NCI-H1105 (cell line): ENCODE measurements at regions not wholly inside any gene's neighbourhood (a gene's known extent, or its start where the extent isn't known, plus 50 kb on each side); places are given as distances from the start of the nearest gene placed in this dataset.
"Not testable (repeated sequence)": the region's sequence is repeated elsewhere in the genome, so short reads cannot be mapped to it uniquely, and the experiment has no call there.

ENCODE experiments used
- DNase-seq: peaks from one replicate; lab custom pipeline; 2025; lab: John Stamatoyannopoulos, UW

DNA sequence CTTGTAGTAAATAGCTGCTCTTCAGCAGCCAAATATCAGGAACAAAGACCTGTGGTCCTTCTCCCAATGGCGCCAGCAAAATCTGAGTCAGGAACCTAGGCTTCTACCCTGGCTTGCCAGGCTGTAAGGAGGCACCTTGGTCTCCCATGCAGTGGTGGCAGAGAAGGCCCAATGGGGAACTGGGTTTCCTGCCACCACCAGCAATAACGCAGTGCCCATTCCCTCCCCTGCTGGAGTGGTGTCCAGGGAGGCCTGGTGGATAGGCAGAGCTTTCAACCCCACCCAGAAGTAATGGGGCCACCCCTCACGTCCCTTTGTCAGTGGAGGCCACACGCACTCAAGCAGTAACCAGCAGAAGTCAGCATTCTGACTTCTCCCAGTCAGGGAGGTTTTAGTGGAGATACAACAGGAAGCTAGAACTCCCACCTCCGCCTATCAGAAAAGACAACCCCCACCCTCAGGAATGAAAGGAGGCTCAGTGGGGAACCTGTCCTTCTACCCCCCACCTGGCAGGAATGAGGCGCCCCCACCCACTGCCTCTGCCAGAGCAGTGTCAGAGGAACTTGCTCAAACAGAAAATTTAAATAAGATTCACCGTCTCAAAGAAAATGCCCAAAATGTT, 132.4 kb downstream of the COPS8 start:
- DNase-seq: no peak

DNA sequence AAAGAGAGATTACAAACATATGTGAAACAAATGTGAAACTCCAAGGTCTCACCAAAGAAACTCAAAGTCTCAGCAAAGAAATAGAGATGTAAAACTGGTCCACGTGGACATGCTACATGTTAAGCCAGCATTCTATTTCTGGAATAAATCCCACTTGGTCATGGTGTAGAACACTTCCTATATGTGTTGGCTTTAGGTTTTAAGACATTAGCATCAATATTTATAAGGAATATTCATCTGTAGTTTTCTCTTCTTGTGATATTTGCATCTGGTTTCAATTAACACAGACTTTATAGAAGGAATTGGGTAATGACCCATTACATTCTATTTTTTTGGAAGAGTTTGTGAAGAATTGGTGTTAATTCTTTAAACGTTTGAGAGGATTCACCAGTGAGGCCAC, 133.1 kb downstream of the COPS8 start:
- DNase-seq: no peak

DNA sequence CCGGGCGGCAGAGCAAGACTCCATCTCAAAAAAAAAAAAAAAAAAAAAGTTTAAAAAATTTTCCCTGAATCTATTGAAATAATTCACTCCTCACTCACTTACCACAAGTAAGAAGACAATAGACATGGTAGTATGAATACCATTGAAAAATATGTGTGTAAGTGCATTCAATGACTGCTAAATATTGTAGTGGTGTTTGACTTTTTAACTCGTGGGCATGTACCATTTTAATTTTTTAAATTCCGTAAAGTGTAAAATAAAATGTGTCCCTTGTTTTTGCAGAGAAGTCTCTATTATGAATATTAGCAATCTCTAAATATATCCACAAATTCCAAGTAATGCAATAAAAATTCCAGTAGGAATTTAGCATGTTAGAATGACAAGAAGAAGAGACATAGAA, 134.1 kb downstream of the COPS8 start:
- DNase-seq: no peak

DNA sequence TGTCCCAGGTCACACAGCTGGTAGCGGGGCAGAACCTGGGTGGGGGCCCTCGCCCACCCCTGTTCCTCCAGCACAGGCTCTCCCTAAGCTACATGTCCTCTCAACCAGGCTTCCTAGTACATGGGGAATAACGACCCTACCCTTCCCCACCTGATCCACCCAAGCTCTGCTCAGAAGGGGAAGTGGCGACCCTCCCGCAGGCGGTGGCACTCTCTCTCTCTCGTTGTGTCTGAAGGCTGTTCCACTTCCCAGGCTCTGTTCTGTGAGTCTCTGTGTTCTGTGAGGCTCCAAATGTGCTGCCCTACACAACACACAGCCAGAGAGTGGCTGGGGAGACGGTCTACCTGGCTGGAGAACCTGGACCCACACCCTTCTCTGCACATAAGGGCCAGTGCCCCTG, 135.8 kb downstream of the COPS8 start:
- DNase-seq: no peak

DNA sequence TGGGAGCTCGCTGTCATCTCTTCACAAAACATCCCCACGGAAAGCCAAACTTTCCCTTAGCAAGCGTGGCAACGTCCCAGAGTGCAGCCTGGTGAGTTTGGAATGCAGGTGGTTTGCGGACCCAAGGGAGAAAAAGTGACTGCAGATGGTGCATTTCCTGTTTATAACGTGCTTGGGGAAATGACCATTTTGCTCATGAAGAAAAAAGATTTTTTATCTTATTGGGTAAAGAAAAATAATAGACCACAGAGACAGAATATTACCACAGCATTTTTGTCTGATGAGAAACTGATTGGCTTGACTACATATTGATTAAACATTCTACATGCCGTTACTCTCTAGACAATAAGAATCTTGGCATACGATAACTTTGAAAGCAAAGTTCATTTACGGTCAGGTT, 136.5 kb downstream of the COPS8 start:
- DNase-seq: no peak

DNA sequence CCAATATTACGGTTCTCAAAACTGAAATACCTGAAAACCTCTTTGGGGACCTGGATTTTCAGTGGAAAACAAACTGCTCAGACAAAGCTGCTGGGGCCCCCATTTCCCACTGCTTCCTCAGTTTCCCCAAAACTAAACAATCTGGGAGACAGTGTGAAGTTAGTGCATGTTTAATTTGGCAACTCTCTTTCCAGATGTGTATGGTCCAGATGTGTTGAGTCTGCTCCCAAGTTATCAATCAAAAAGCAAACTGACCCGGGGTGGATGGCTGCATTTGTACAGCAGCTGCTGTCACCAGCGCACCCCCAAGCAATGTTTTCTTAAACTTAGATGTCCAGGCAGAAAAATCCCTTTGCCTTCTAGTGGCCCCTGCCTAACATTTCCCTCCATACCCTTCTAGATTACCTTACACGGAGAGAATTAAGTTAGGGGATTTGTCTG, 136.9 kb downstream of the COPS8 start:
- no peak for DNase-seq

DNA sequence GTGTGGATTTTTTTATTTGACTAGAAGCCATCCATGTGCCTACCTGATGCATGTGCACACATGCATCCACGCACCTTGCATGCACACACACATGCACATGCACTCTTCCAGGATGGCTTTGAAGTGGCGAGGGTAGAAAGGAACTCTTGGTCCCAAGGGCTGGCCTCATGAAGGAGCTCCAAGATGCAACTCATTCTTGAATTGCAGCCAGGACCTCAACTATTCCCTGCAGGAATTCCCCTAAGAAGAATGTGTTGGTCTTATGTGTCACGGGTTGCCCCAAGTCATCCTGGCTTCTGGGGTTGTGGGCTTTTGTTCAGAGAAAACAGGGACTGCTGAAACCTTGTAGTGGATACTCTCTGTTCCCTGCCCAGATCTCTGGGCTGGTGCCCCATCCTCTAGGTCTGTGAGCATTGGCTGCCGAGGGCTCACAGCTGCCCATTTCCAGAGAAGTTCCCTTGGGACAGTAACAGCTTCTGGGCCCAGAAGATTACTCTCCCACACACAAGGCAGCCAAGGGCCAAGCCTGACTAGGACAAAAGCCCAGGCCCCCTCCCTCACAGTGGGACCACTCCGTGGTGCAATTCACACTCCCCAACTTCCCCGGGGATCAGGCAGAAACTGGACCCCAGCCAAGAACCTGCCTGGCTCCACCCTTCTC, 137.6 kb downstream of the COPS8 start:
- no peak for DNase-seq

DNA sequence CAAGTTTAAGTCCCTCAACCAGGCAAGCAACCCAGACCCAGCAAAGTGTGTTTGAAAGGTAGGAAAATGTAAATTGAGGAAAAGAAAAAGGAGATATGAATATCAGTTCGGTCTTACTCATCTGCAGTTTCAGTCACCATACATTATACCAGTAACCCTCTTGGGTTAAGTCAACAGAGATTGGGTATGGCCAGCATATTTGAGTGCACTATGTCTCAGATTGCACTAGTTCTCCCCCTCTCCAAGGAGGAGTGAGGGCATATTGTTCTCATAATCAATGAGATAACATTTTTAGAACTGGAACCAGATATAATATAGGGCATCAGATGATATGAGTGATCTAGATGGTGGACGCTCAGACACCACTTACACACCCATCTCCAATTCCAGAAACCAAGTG, 141.5 kb downstream of the COPS8 start:
- DNase-seq: no peak

DNA sequence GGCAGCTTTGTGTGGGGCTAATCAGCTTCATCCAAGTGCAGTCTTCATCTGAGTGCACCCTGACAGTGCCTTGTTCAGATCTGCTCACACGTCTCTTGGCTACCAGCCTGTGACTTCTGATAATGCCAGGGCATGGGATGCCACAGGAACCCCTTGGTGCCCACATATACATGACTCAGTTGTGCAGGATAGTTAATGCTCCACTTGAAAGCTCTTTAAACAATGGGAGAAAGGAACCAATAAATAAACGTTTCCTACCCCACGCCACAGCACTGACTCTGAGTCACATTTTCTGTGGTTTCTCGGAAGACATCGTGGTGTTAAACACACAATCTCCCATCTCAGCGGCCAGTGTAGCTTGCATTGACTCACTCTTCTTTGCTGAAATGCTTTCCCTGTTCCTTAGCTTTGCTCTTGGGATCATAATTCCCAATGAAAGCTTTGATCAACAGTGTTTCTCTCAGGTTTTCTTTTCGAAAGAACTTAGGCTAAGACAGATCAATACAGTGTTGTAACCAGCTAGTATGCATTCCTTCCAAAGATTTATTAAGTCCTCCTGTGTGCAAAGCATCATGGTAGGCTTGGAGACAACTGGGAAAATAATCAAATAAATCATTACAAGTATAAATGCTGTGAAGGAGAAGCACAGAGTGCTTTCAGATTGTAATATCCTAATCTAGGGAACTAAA, 142.0 kb downstream of the COPS8 start:
- no peak for DNase-seq

DNA sequence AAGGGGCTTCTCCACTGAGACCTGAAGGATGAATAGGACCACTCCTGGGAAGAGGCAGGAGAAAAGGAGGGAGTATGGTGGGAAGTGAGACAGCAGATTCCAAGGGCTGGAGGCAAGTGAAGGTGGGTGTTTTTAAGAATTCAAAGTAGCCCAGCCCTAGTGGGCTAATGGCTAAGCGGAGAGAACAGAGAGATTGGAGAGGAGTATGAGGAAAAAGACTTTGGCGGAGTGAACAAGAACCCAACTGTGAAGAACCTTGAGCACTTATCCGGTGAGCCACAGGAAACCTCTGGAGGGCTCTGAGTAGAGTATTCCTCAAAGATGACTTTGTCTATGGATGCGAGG, 142.6 kb downstream of the COPS8 start:
- DNase-seq: no peak

DNA sequence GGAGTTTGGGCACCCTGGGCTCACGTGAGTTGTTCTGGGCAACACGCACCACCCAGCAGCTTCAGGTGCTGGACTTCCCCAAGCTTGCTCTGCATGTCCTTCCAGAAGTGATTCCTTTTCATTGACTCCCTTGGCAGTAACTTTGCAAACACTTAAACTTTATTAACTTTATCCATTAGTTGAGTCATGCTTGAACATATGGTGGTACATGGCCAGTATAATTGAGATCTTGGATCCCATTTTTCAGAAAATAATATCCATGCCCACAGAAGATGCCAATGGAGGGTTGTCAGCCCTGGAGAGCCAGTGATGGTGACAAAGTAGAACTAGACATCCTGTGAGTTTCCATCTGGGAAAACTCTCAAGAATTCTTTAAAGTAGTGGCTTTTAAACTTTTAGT, 144.2 kb downstream of the COPS8 start:
- DNase-seq: no peak

DNA sequence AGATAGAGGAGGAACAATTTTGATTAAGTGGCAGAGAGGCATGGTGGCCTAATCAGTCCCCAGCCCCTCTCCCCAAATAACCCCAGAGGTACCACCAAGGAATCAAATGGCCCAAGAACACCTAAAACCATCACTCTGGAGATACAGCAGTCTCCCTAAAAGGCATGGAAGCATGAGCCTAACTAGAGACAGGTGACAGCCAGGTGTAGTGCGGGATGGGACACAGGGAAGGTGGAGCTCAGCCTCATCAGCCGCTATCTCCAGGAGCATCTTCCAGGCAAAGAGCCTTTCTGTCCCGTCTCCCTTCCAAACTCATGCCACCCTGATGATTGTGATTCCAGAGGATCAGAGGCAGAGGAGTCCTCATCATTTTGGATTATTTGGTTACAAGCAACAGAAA, 144.7 kb downstream of the COPS8 start:
- no peak for DNase-seq

DNA sequence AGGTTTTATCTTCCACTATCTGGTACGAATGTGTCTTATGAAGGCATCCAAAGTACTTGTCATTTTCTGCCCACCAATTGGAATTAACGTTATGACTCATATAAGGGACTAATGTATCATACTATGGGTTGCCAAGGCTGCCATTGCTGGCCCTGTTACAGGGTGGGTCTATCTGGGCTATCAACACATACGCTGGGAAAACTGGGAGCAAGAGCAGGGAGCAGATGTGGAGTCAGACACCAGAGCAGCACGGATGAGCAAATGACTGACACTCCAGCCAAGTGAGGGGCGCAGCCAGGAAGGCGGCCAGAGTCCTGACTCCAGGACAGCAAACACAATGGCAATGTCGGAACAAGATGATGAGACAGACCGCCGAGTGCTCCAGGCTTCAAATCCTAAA, 145.9 kb downstream of the COPS8 start:
- no peak for DNase-seq

DNA sequence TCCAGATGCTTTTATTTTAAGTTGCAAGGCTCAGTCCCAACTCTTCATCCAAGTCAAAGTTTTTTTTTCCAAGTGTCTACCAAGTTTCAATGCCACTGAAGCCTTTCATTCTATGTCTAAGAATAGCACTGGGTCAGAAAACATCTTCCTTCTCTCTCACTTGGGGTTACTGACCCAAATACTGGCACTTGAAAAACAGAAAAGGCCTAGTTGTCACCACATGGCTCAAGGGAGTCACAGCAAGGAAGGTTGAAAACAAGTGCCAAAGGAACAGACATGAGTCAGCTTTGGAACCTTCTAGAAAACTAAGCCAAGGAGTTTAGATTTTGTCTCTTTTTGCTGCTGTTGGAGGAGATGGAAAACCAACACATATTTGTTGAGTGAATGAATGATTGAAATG, 146.5 kb downstream of the COPS8 start:
- DNase-seq: no peak

DNA sequence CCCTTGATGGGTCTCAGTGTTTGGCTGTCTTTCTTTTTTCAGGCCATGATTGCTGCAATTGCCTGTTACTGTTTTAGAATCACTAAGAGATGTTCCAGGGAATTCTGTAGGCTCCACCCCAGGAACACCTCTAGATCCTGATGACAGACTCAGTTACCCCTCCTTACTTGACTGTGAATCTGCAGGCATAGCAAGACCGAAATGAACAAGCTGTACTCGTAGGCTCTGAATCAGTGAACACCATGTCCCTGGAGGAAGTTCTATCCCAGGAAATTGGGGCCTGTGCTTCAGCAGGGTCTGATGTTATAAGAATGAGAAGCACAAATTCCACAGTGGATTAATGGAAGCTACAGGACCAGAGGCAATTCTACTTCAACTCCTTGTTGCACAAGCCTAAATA, 148.6 kb downstream of the COPS8 start:
- no peak for DNase-seq

DNA sequence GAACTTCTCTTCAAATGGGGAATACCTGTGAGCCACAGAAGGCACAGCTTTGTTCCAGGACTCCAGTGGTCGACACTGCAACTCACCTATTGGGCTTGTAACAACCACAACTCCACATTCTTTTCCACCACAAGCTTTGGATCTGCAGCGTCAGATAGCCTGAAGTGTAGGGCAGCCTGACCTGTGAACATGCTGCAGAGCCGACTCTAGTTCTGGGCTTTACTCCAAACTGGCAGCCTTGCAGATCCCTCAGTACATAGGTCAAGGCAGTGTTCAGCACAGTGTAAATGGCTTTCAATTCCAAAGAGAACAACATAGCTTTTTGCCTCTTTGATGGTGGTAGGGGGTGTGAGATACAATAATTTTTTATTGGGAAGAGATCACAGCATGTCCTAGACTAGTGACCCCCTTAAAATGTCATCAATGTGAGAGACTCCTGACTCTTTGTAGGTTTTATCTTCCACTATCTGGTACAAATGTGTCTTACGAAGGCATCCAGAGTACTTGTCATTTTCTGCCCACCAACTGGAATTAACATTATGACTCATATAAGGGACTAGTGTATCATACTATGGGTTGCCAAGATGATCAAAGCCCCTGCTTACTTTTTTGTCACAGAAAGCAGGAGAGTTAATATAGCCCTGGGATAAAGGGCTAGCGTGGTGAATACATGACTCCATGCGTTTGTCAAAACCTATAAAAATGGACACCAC, 149.8 kb downstream of the COPS8 start:
- DNase-seq: no peak

DNA sequence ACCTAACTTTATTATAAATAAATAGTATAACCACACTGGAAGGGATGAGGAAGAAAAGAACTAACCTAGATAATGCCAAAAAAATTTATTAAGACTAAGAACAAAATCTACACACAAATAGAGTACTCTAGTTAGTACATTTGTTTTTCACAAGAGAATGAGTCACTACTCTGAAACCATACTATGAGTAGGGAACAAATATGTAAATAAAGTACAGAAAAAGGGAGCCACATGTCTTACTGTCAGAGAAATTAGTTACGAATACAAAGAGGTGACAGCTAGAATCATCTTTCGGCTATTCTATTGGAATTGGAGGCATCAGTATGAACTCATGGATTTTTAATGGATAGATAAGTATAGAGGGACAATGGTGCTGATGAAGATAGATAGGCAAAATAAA, 150.5 kb downstream of the COPS8 start:
- DNase-seq: no peak

DNA sequence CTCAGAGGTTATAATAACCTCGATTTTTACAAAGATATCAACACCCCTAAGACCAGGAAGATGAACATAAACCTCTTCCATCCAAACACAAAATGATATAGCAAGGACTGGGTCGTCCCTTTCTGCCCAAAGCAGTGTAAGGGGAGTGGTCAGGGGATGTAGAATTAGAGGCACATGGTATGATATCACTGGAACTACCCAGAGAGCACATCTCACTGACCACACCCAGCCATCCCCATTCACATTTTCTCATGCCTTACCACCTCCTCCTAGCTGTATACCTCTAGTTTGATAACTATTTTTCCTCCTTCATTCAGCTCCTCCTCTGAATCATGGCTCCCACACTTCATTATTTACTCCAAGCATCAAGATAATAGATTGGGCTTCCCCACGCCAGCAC, 152.6 kb downstream of the COPS8 start:
- DNase-seq: no peak

DNA sequence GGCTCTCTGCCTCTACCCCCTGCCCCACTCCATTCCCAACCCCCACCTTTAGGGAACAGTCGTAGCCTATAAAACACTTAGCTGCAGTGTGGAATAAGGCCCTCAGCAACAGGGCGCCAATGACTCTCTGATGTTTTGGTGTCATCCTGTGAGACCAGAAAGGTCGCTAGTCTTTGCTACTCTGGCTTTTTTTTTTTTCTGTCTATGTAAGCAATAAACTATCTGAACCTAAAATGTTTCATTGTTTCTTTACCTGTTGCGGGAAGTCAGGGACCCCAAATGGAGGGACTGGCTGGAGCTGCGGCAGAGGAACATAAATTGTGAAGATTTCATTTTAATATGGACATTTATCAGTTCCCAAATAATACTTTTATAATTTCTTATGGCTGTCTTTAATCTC, 154.6 kb downstream of the COPS8 start:
- DNase-seq: no peak

DNA sequence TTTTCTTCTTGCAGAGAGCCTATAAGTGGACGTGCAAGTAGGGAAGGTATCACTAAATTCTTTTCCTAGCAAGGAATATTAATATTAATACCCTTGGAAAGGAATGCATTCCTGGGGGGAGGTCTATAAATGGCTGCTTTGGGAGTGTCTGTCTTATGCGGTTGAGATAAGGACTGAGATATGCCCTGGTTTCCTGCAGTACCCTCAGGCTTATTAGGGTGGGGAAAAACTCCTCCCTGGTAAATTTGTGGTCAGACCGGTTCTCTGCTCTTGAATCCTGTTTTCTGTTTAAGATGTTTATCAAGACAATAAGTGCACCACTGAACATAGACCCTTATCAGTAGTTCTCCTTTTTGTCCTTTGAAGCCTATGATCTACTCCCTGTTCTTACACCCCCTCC, 155.2 kb downstream of the COPS8 start:
- not testable (repeated sequence) for DNase-seq

DNA sequence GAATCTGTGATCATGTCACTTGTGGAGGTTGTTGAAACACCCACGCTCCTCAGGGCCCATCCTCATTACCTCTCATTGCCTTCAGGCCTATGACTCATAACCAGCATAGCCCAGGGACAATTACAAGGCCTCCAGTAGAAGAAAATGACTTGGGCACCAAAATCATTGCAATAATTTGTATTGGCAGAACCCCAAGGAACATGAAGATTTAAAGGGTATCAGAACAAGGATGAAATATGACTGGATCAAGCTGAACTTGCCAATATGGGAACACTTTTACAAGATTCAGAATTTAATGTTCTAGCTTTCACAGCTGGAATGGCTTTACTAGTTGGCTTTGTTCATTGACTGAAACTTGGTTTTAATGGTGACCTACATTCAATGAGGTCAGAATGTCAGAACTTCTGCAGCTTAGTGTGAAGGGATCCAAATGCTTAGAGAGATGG, 156.4 kb downstream of the COPS8 start:
- DNase-seq: no peak

DNA sequence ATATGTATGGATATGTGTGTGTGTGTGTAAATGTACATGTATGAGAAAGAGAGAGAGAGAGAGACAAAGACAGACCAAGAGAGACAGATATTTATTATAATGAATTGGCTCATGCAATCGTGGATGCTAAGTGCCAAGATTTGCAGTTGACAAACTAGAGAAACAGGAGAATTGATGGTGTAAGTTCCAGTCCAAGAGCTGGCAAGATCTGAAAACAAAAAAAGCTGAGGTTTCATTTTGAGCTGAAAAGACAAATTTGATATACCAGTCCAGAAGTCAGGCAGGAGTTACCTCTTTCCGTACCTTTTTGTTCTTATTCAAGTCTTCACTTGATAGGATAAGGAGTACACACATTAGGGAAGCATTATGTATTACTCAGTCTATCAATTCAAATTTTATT, 157.8 kb downstream of the COPS8 start:
- no peak for DNase-seq

DNA sequence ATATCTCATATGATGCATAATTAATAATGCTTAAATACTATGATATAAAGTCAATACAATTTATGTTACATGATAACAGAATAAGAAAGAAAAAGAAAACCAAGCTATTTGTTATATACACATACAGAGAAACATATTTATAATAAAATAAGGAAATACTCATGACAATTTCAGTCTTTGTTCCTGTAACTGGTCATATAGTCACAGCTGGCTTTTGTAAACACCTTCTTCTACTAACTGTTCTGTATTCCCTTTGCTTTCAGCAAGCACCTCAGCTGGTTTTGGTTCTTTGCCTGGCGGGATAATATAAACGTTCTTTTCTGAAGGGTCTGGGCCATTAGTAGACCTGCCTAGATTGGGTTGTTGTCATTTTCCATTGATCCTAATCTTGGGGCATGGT, 158.5 kb downstream of the COPS8 start:
- DNase-seq: no peak
